Neural progenitor cell (in vitro differentiated cells): ENCODE measurements at regions not wholly inside any gene's neighbourhood (a gene's known extent, or its start where the extent isn't known, plus 50 kb on each side); places are given as distances from the start of the nearest gene placed in this dataset.

Source experiments
- EZH2 ChIP-seq: fragments of 200-600 bp; sonication (generic); IDR thresholded peaks from 2 replicates; pipeline ENCODE4 v1.6.1; 2017; ENCODE audit warnings: antibody characterized with exemption, mild to moderate bottlenecking, moderate library complexity
- EZH2phosphoT487 ChIP-seq: fragments of 200-600 bp; sonication (generic); IDR thresholded peaks from 2 replicates; pipeline ENCODE4 v1.6.1; 2017; ENCODE audit warnings: antibody characterized with exemption
- TF ChIP-seq, protein P1 (sequence below): fragments of 200-600 bp; sonication (generic); IDR thresholded peaks from 2 replicates; pipeline ENCODE4 v1.5.1; 2017; ENCODE audit warnings: antibody characterized with exemption, mild to moderate bottlenecking

DNA sequence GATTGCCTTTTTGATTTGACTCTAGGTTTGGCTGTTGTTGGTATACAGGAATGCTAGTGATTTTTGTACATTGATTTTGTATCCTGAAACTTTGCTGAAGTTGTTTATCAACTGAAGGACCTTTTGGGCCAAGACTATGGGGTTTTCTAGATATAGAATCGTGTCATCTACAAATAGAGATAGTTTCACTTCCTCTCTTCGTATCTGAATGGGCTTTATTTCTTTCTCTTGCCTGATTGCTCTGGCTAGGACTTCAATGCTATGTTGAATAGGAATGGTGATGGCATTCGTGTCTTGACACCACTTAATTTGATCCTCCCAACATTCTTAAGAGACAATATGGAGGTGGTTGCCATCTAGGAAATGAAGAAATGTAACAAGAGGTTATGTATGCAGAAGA is 388.1 kb upstream of the API5 start:
- TF ChIP-seq, protein P1, sequence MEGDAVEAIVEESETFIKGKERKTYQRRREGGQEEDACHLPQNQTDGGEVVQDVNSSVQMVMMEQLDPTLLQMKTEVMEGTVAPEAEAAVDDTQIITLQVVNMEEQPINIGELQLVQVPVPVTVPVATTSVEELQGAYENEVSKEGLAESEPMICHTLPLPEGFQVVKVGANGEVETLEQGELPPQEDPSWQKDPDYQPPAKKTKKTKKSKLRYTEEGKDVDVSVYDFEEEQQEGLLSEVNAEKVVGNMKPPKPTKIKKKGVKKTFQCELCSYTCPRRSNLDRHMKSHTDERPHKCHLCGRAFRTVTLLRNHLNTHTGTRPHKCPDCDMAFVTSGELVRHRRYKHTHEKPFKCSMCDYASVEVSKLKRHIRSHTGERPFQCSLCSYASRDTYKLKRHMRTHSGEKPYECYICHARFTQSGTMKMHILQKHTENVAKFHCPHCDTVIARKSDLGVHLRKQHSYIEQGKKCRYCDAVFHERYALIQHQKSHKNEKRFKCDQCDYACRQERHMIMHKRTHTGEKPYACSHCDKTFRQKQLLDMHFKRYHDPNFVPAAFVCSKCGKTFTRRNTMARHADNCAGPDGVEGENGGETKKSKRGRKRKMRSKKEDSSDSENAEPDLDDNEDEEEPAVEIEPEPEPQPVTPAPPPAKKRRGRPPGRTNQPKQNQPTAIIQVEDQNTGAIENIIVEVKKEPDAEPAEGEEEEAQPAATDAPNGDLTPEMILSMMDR: no peak
- TF ChIP-seq EZH2phosphoT487 (no peak), EZH2 (no peak)
